ENCODE measurements at regions not wholly inside any gene's neighbourhood (a gene's known extent, or its start where the extent isn't known, plus 50 kb on each side); places are given as distances from the start of the nearest gene placed in this dataset.
"Not testable (repeated sequence)": the region's sequence is repeated elsewhere in the genome, so short reads cannot be mapped to it uniquely, and the experiment has no call there.

DNA sequence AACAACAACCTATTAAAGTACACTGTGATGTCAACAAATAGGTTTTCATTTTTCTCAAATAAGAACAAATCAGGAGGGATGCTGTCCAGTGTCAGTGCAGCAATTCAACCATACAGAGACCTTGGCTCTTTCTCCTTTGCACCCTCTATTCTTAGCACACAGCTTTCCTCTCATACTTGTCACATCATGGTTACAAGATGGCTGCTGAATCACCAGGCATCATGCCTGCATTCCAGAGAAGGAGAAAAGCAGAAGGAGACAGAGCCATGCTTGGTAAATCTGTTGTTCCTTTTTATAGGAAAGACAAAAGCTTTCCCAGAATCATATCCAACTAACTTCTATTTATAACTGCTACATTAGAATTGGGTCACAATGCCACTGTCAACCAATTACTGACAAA, 124.7 kb upstream of the VLDLR start:
- no peak for DNase-seq (ENCODE audit: low spot score)

DNA sequence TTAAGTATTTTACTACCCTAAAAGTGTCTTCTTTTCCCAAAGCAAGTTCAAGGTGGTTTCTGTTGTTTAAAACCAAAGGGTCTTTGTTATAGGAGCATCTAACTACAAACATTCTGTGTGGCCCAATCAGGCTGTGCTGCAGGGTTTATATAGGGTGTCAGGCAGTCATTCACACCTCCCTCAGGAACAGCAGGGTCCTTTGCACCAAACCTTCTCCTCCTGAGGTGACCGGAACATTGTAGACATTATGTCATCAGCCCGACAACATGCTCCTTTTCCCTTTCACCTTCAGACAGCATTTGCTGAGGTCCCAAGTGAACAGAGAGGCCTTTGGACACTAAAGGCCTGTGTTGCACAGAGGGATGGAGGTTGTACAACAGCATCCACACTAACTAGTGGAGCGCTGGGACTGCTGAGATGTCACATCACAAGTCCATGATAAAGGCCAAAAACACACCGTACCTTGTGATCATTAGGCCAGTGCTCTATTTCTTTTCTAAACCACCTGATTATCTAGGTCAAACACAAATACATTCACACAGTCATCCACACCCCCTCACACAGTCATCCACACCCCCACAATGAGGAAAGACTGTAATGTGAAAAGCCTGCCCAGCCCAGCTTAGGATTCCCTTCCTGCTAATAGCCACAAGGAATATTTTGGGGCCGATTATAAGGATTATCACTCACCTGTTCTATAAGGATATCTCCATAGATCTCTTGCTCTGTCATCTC, 123.8 kb upstream of the VLDLR start:
- no peak for DNase-seq (ENCODE audit: low spot score)

DNA sequence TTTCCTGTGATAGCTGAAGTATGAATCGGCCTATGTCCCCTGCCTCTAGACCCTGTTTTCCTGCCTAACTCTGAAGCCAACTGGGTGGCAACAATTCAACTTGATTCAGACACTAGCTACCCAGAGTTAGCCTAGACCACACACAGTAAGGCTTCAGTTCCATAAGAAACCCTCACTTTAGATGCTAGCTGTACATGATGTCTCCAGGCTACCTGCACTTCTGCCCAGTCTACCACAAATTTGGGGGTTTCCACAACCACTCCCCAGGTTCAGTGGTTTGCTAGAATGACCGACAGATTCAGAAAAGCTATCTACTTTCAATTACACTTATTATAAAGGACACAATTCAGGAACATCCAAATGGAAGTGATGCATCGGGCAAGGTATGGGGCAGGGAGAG, 119.4 kb upstream of the VLDLR start:
- no peak for DNase-seq (ENCODE audit: low spot score)

DNA sequence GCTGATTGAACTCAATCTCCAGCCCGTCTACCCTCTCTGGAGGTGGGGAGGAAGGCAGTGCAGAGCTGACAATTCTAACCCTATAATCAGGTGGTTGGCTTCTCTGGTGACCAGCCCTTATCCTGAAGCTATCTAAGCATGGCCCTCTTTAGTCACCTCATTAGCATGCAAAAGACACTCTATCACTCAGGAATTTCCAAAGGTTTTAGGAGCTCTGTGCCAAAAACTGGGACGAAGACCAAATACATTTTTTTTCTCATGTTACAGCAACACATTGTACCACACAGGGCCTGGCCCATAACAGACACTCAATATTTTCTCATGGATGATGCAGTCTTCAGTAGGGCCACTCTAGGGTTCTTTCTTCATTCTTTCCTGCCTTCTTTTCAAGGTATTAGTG, 118.8 kb upstream of the VLDLR start:
- no peak for DNase-seq (ENCODE audit: low spot score)

DNA sequence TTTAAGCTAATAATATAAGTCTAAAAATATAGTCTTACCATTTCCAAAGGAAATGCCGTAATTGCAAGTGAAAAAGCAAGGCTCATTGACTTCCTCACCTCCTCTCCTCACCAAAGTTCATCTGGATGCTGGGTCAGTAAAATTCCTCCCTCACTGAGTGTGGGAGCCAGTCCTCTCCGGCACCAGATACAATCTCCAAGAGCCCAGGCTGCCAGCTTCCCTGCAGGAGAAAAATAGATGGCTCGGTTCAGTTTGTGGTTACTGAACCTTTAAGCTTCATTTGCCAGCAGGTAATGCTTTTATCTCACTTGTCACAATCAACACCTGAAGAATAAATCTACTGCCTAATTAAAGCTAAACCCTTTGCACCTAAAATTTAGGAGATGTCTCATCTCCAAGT, 115.3 kb upstream of the VLDLR start:
- DNase-seq (ENCODE audit: low spot score), result no peak

DNA sequence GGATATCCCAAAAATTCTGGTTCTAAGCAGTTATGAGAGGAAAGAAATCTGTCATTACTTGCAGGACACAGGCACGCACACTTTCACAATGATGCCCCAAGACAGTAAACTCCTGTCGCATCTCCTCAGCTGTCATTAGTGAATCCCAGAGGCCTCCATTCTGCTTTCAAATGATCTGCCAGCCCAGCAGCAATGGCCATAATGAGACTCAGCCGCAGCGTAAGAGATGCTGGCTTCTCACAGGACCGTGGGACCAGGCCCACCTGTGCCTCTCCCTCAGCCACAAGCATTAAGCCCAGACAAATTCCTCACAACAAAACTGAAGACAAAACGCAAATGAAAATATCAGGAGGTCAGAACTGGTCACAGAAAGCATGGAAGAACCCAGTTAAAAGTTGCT, 98.0 kb upstream of the VLDLR start:
- DNase-seq (ENCODE audit: low spot score), result no peak

DNA sequence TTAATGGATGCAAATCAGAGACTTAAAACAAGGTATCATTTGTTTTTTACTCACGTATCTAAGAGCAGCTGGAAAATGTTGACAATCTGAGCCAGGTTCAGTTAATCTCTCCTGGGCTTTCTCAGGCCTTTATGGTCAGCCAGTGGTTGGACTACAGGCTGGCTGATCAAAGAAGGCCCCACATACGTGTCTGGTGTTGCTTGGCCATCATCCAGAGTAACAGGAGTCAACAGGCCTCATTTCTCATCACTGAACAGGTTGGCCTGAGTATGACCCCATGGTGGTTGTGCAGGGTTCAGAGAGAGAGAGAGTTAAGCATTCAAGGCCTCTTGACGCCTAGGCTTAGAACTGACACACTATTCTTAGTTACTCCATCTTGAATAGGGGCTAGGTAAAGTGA, 97.0 kb upstream of the VLDLR start:
- no peak for DNase-seq (ENCODE audit: low spot score)

DNA sequence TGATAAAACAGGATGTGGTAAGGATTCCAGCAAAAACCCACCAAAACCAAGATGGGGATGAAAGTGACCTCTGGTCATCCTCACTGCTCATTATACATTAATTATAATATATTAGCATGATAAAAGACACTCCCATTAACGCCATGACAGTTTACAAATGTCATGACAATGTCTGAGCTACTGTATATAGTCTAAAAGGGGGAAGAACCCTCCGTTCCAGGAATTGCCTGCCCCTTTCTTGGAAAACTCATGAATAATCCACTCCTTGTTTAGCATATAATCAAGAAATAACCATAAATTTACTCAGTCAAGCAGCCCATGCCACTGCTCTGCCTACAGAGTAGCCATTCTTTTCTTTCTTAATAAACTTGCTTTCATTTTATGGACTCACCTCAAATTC, 96.4 kb upstream of the VLDLR start:
- no peak for DNase-seq (ENCODE audit: low spot score)

DNA sequence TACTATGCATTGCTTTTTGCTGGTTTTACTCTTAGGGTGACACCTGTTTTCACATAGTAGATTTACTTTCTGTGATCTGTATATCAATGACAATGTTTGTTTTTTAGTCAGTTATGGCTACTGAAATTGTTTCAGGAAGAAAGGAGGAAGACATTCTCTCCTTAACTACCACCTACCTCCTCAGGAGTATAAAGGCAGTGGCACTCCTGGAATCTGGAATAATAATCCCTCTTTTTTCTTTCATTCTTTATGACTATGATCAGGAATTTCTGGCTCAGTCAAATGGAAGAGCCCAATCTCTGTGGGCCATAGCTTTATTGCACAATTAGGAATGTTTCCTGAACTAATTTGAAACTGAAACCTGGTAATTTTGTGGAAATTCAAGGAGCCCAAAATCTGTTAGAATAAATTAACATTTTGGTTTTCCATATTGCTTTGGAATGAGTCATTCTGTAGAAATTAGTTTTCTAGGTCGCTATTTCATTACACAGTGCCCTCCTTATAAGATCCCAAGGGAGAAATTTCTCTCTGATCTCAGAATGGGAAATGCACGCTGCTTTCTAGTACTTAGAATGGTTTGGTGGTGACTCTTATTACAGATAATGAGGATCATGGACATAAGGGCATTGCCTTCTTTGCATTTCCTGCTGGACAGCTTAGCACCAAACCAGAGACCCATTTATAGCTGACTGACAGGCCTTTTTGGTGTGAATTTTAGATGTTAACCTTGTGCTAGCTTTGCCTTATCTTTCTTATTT, 95.3 kb upstream of the VLDLR start:
- no peak for DNase-seq (ENCODE audit: low spot score)

DNA sequence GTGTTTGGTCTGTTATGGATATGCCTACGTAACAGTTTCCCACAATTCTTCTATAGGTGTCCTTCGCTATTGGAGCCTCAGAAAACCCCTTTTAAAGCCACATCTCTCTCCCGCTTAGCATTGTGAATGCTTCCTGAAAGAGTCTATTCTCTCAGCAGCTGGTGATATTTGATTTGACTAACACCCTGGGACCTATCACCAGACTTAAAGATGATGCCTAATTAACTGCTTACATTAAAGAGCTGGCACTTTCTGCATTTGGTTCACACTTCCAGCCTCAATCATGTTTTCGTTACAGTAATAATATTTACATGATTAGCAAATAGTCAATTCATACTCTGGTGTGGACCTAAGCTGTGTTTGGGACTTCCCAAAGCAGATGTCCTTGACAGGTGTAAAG, 90.1 kb upstream of the VLDLR start:
- DNase-seq (ENCODE audit: low spot score), result no peak

DNA sequence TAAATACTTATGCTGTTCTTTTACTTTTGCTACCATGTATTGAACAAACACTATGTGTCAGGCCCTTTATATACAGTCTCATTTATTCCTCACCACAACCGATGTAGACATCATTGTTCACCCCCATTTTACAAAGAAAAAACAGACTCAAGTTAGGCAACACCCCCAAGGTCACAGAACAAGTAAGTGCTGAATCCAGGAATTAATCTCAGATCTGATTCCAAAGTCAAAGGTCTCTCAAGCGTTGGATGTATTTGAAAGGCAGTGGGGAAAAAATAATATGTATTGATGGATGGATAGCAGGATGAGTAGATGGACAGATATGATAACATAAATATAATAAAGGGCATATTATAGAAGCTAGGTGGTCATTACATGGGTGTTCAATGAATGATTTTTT, 85.1 kb upstream of the VLDLR start:
- no peak for DNase-seq (ENCODE audit: low spot score)

DNA sequence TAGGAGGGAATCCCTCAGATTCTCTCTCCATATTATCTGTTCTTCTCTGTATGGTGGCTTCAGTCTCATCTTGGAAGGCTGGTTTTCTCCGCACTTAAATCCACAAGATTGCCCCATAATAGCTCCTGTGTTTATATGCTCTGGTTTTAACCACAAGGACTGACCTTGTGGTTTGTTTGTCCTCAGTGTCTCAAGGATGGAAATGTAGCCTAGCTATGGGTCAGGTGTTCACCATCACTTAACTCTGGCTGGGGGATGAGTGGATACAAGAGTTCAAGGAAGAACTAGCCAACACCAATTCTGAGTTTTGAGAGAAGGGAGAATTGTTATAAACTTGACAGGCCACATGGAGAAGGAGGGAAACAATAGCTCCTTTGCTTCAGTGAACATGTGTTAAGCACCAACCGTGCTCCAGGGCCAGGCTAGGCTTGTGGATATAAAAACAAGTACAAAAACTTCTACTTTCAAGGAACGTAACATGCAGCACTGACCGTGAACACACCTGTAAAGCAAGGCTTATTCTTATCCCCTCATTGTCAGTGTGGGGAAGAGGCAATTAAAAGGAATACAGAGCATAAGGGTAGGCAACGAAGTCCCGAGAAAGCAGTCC, 75.6 kb upstream of the VLDLR start:
- no peak for DNase-seq (ENCODE audit: low spot score)

DNA sequence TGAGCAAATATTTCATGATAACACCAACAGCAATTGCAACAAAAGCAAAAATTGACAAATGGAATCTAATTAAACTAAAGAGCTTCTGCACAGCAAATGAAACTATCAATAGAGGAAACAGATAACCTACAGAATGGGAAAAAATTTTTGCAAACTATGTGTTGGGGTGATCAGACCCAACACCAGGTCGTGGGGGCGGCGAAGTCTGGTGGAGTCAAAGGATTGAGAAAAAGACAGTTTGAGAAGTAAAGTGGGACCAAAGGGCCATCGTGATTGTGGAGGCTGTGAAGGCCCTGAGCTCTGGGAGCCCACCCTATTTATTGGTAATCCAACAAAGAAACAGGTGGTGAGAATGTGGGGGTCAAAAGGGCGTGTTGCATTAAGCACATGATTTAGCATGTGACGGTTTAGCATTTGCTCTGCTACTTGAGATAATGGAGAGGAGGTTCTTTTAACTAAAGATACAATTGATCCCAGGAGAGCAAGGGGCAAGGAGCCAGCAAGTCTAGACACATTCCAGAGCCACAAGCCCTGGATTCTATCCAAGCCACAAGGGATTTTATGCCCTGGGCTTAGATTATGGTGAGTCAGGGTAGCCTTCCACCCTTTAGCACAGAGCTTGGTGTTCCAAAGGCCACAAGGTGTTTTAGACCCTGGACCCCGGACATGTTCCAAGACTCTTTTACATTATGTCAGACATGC, 65.5 kb upstream of the VLDLR start:
- DNase-seq (ENCODE audit: low spot score), result not testable (repeated sequence)

DNA sequence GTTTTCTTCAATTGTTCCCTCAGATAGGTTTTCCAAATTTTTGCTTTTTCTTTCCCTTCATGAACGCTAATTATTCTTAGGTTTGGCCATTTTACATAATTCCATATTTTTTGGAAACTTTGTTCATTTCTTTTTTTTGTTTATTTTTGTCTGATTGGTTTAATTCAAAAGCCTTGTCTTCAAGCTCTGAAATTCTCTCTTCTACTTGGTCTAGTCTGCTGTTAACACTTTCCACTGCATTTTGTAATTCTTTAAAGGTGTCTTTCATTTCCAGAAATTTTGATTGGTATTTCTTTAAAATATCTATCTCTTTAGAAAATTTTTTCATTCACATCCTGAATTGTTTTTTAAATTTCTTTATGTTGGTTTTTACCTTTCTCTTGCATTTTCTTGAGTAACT, 63.9 kb upstream of the VLDLR start:
- DNase-seq (ENCODE audit: low spot score), result no peak

DNA sequence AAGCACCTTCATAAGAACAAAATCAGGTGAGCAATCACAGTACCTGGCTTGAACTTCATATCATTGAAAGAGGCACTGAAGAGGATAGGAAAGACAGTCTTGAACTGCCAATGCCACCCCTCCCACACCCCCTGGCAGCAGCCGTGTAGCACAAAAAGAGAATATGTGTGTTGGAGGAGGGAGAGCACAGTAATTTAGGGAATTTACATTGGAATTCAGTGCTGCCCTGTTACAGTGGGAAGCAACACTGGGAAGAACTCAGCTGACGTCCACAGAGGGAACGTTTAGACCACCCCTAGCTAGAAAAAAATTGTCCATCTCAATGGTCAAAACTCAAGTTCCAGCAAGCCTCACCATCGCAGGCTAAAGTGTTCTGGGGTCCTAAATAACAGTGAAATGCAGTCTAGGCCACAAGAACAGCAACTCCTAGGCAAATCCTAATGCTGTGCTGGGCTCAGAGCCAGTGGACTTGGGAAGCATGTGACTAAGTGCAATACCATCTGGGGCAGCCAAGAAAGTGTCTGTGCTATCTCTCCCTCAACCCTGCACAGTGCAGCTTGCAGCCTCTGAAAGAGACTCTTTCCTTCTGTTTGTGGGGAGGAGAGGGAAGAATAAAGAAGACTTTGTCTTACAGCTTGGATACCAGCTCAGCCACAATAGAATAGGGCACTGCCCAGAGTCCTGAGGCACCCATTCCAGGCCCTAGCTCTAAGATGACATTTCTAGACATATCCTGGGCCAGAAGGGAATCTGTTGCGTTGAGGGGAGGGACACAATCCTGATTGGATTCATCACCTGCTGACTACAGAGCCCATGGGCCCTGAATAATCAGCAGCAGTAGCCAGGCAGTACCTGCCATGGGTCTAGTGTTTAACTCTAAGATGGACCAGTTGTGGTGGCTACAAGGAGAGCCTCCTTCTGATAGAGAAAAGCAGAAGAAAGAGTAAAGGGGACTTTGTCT, 62.1 kb upstream of the VLDLR start:
- DNase-seq (ENCODE audit: low spot score), result peak; percentile 55

DNA sequence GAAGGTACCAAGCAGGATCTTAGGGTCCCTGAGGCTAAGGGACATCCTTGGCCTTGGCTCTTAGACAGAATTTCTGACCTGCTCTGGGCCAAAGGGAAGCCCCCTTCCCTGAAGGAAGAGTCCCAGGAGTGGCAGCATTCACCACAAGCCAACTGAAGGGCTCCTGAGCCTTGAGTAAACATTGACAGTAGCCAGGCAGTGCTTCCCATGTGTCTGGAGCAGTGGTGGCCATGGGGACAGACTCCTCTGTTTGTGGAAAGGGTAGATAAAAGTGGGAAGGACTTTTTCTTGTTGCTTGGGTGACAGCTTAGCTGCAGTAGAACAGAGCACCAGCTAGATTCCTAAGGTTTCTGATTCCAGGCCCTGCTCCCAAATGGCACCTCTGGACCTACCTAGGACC, 61.4 kb upstream of the VLDLR start:
- DNase-seq (ENCODE audit: low spot score), result no peak

DNA sequence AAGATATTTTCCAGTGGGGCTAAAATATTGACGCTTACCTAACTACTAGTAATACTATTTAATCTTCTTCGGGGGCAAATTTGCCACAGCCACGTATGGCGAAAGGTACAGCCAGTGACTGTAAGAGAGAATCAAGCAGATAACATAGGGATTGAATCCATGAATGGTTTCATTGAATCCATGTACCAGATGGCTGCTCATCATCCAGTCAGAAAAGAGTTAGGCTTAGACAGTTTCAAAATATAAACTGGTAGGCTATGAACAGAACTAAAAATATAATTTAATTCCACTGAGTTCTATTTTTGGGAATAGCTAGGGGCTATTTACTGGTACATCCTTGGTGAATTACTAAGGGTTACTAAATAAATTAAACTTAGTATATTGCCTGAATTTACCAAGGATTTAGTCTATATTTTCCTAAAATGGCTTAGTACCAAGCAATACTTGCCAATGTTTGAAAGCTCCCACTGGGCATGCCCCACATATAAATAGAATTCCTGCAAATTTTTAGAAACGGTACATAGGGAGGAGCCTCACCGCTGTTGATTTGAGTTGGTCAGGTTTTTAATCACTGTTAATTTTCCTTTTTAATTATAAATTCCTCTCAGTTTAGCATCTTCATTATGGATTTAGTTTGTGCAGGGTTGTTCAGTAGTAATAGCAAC, 55.8 kb upstream of the VLDLR start:
- no peak for DNase-seq (ENCODE audit: low spot score)

DNA sequence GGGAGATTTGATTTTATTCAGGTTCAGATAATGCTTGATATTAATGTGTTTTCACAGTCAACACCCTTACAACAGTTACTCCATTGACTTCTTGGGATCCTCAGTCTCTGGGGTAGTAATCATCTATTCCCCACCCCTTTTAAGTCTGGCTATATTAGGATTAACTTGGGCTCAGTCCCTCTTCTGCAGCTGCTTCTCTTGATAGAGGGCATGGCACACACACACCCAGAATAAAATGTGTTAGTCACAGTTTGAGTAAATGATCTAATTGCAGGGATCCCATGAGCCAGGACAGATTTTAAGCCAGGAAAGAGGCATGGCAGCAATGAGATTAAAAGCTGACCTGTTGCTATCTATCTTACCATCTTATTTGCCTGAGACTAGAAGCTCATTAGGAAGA, 53.7 kb upstream of the VLDLR start:
- DNase-seq (ENCODE audit: low spot score), result no peak

DNA sequence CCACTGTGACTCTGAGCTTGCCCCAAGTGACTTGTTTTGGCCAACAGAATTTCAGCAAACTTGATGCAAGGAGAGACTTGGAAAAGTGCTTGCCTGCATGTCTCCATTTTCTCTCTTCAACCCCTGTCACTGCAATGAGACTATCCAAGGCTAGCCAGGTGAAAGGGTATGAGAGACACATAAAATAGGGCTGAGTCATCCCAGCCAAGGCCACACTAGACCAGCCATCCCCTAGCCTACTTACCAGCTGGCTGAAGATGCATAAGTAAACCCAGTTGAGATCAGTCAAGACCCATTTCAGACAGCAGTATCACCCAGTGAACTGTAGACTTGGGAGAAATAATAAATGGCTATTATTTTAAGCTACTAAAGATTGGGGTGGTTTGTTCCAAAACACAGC, 52.9 kb upstream of the VLDLR start:
- DNase-seq (ENCODE audit: low spot score), result no peak

DNA sequence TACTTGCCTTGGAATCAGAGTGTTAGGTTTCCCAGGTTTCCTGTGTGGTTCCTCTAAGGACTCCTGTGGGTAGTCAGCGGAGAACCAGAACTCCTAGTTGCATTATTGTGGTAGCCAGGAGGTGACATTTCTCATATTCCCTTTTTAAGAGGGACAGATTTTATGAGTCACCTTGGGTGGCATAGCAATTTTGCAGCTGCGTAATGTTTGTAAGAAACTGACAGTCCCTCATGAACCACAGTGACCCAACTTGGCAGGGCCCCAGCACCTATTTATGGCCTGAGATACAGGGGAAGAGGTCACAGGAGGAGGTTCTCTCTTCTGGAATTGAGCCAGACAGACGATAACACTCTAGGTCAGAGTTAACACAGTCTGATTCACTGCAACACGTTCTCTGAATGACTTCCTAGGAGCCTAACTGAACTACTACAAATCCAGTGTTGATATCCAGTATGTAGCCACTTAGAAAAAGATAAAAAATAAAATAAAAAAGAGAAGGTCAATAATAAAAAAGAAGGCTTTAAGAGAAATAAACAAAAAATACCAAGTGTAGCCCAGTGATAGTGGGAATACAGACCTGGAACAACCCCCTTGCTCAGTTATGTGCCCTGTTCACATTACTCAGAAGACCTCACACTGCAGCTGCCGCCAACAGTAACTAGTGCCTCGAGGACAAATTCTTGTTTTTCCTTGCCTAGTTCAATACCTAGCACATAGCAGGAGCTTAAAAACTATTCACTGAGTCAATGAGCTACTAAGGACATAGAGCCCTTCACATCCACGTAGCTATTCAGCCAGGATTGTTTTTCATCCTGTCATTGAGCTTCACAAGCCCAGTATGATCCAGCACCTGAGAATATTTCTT, 50.7 kb upstream of the VLDLR start:
- peak; percentile 17 for DNase-seq (ENCODE audit: low spot score)
